LNCaP clone FGC (cell line): ENCODE measurements at regions not wholly inside any gene's neighbourhood (a gene's known extent, or its start where the extent isn't known, plus 50 kb on each side); places are given as distances from the start of the nearest gene placed in this dataset.

ENCODE experiments used
- DNase-seq: peaks from one replicate; pipeline ENCODE4 v3.0.0-alpha.2; 2011; ENCODE audit warnings: low read depth
- H3K4me3 ChIP-seq: 2 replicates; pipeline ENCODE4 v1.5.1; 2011; ENCODE audit warnings: mild to moderate bottlenecking, low read depth, low read length, control low read depth
- CTCF ChIP-seq: IDR thresholded peaks from 2 replicates; pipeline ENCODE4 v1.5.1; 2012; ENCODE audit warnings: mild to moderate bottlenecking; ENCODE audit not compliant: control insufficient read depth, insufficient read depth; ENCODE audit errors: extremely low read depth

- TF ChIP-seq CTCF: no peak
- DNase-seq: no peak
- H3K4me3 ChIP-seq: no peak overlapping the region
Measured at GRCh38 chr3:124669470-124669869, 60.8 kb upstream of the UMPS start.

- no peak for TF ChIP-seq CTCF
- H3K4me3 ChIP-seq: no peak overlapping the region
Measured at GRCh38 chr3:124671106-124671505, 59.1 kb upstream of the UMPS start.

GRCh38 chr3:124674336-124674735 lies 55.9 kb upstream of the UMPS start:
- TF ChIP-seq CTCF: no peak
- no peak for DNase-seq
- H3K4me3 ChIP-seq: no peak overlapping the region

More at GRCh38 chr3:124671106-124671505, 59.1 kb upstream of the UMPS start:
- no peak for DNase-seq

- no peak overlapping the region for H3K4me3 ChIP-seq
- no peak for TF ChIP-seq CTCF
- no peak for DNase-seq
Measured at GRCh38 chr3:124676236-124676635, 54.0 kb upstream of the UMPS start.

- no peak for DNase-seq
- H3K4me3 ChIP-seq: no peak overlapping the region
- TF ChIP-seq CTCF: no peak
Measured at GRCh38 chr3:124679048-124679638, 51.1 kb upstream of the UMPS start.
